Mesodermal cell (in vitro differentiated cells): ENCODE measurements at regions not wholly inside any gene's neighbourhood (a gene's known extent, or its start where the extent isn't known, plus 50 kb on each side); places are given as distances from the start of the nearest gene placed in this dataset.
"Not testable (repeated sequence)": the region's sequence is repeated elsewhere in the genome, so short reads cannot be mapped to it uniquely, and the experiment has no call there.

ENCODE experiments used
- H3K27ac ChIP-seq: 2 replicates; pipeline ENCODE4 v1.7.0; 2013; ENCODE audit warnings: mild to moderate bottlenecking, low read depth, low read length, moderate library complexity; ENCODE audit not compliant: severe bottlenecking
- H3K36me3 ChIP-seq: 2 replicates; pipeline ENCODE4 v1.7.1; 2013; ENCODE audit warnings: mild to moderate bottlenecking, low read length, moderate library complexity; ENCODE audit not compliant: control insufficient read depth, insufficient read depth
- H3K4me1 ChIP-seq: one replicate; pipeline ENCODE4 v1.7.1; 2013; ENCODE audit warnings: mild to moderate bottlenecking, low read length; ENCODE audit not compliant: insufficient read depth, control insufficient read depth, poor library complexity, severe bottlenecking
- H3K4me3 ChIP-seq: 2 replicates; pipeline ENCODE4 v1.7.0; 2013; ENCODE audit warnings: low read length, control low read depth, mild to moderate bottlenecking; ENCODE audit not compliant: insufficient read depth, poor library complexity, severe bottlenecking; ENCODE audit errors: extremely low read depth
- H3K9me3 ChIP-seq: 2 replicates; pipeline ENCODE4 v1.7.1; 2013; ENCODE audit warnings: mild to moderate bottlenecking, low read length, moderate library complexity; ENCODE audit not compliant: control insufficient read depth
- WGBS, 2 experiments: methylation state at CpG; one replicate each; pipeline ENCODE4 v1.1.5; 2013; ENCODE audit warnings: missing lambda C conversion rate in 2 of 2; ENCODE audit not compliant: insufficient coverage in 2 of 2; 5-methylcytosine and 5-hydroxymethylcytosine counted together

DNA sequence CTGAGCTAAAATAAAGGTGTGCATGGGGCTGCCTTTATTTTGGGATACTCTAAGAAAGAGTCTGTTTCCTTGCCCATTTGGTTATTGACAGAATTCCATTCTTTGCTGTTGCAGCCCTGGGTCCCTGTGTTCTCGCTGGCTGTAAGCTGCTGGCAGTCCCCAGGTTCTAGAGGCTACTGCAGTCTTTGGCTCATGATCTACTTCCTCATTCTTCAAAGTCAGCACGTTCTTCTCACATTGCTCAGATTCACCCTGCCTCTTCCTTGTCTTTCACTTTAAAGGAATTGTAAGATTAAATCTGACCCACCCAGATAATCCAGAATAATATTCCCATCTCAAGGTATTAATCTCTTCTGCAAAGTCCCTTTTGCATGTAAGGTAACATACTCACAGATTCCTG, 620.3 kb downstream of the CCSER2 start:
- Histone ChIP-seq H3K27ac (no peak overlapping the region), H3K9me3 (no peaks in the 10 kb centered on the region), H3K4me1 (no peaks in the 10 kb centered on the region), H3K36me3 (no peaks in the 10 kb centered on the region), H3K4me3 (no peak overlapping the region)
- 71 to 91% methylated on average over 1 to 2 of the region's 2 CpGs for WGBS, 2 experiments

DNA sequence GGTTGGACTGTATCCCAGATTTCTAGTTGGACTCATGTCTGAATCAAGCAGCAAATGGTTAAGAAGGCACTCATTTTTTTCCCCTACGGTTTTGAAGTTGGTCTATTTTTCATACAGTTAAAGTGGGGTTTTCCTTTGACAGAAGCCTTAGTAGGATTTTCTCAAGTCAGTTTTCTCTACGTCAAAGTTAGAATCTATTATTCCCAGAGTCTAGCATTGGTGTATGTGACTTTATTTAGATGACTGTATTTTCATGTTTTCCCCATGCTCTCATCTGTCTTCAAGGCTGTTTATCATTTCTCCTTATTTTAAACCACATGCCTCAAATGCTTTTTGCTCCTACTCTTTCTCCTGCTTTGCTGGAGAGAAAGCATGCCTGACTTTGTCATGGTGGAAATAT, 623.2 kb downstream of the CCSER2 start:
- WGBS, 2 experiments, result 100% methylated on average over 1 of the region's 2 CpGs; no CpG with 5 or more reads in 1 of the 2 experiments

DNA sequence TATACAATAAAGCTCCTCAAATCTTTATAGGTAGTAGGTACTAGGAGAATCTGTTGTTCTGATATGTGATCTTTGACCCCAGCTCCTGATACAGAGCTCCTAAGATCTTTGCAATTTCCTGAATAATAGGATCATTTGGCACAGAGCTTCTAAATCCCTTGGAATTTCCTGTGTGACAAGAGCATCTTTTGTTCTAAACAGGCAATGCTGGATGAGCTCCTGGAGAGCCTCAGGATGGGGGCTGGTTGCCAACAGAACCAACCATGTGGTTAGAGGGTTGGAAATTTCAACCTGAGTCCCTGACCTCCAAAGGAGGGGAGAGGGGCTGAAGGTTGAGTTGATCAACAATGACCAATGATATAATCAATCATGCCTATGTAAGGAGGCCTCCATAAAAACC, 629.0 kb downstream of the CCSER2 start:
- Histone ChIP-seq H3K4me3 (no peak overlapping the region), H3K9me3 (no peaks in the 10 kb centered on the region), H3K27ac (no peak overlapping the region), H3K36me3 (no peaks in the 10 kb centered on the region), H3K4me1 (peaks cover 19% of the 10 kb centered on the region)

More for the DNA sequence above, 623.2 kb downstream of the CCSER2 start:
- H3K4me3 ChIP-seq, result no peak overlapping the region
- H3K9me3 ChIP-seq, result no peaks in the 10 kb centered on the region
- no peak overlapping the region for H3K27ac ChIP-seq
- H3K36me3 ChIP-seq, result no peaks in the 10 kb centered on the region
- H3K4me1 ChIP-seq, result peaks cover 6% of the 10 kb centered on the region

GRCh38 chr10:84965468-84965867, 637.1 kb downstream of the CCSER2 start:
- Histone ChIP-seq H3K9me3 (no peaks in the 10 kb centered on the region), H3K4me3 (no peak overlapping the region), H3K27ac (no peak overlapping the region), H3K36me3 (no peaks in the 10 kb centered on the region), H3K4me1 (no peaks in the 10 kb centered on the region)
- 67 to 100% methylated on average over 1 of the region's 1 CpG for WGBS, 2 experiments

GRCh38 chr10:84966708-84967441, 638.5 kb downstream of the CCSER2 start:
- Histone ChIP-seq H3K9me3 (no peaks in the 10 kb centered on the region), H3K4me3 (no peak overlapping the region), H3K36me3 (no peaks in the 10 kb centered on the region), H3K27ac (no peak overlapping the region), H3K4me1 (no peaks in the 10 kb centered on the region)
- WGBS, 2 experiments, result 92% methylated on average over 3 to 4 of the region's 6 CpGs

DNA sequence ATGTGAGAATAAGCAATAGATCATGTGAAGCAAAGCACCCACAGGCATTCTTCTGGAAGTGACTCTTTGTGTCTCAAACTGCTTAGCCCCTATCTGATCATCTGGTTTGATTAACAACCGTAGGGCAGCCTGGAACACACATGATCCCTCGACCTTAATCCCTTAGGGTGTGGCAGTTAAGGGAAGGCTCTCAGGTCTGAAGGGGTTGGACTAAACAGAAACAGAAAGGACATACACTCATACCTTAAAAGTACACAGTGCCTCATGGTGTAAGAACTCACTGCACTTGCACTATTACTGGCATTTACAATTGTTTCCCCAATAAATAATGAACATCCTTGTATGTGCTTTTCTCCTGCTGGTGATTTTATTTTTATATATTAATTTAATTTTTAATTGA, 640.9 kb downstream of the CCSER2 start:
- not testable (repeated sequence) for H3K9me3 ChIP-seq, H3K4me1 ChIP-seq, H3K4me3 ChIP-seq, H3K27ac ChIP-seq, H3K36me3 ChIP-seq
- whole genome bisulfite sequencing, 2 experiments, result 100% methylated on average over 1 of the region's 2 CpGs; no CpG with 5 or more reads in 1 of the 2 experiments

DNA sequence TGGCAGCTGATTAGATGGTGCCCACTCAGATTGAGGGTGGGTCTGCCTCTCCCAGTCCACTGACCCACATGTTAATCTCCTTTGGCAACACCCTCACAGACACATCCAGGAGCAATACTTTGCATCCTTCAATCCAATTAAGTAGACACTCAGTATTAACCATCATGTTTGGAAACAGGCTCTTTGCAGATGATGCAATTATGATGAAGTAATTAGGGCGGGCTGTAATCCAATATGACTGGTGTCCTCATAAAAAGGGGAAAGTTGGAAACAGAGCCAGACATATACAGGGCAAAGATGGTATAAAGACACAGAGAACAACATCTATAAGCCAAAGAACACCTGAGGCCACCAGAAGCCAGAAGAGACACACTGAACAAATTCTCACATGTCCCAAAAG, 658.6 kb downstream of the CCSER2 start:
- H3K4me1 ChIP-seq, result no peaks in the 10 kb centered on the region
- no peaks in the 10 kb centered on the region for H3K36me3 ChIP-seq
- 80% methylated on average over 1 of the region's 1 CpG; no CpG with 5 or more reads in 1 of the 2 experiments for WGBS, 2 experiments
- H3K4me3 ChIP-seq, result no peak overlapping the region
- H3K27ac ChIP-seq, result no peak overlapping the region
- no peaks in the 10 kb centered on the region for H3K9me3 ChIP-seq

DNA sequence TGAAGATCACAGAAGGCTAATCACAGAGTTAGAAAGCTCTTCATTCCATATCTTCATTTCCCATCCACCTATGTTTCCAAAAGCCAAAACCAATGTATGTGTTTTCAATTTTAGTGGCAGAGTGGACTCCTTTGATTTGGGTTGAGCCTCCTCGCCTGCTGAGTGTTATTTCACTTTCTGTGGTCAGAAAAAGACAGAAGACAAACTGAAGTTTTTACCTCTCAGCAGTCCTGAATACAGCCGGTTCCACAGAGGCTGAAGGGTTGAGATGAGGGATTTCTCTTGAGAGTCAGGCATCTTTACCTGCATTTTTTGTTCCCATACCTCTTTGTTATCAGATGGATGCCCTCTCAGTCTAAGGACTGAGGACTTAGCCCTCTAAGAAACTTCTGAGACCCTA, 659.6 kb downstream of the CCSER2 start:
- no peaks in the 10 kb centered on the region for H3K9me3 ChIP-seq
- 80% methylated on average over 2 of the region's 2 CpGs; no CpG with 5 or more reads in 1 of the 2 experiments for WGBS, 2 experiments
- H3K4me1 ChIP-seq, result no peaks in the 10 kb centered on the region
- H3K4me3 ChIP-seq, result no peak overlapping the region
- no peaks in the 10 kb centered on the region for H3K36me3 ChIP-seq
- H3K27ac ChIP-seq, result no peak overlapping the region

DNA sequence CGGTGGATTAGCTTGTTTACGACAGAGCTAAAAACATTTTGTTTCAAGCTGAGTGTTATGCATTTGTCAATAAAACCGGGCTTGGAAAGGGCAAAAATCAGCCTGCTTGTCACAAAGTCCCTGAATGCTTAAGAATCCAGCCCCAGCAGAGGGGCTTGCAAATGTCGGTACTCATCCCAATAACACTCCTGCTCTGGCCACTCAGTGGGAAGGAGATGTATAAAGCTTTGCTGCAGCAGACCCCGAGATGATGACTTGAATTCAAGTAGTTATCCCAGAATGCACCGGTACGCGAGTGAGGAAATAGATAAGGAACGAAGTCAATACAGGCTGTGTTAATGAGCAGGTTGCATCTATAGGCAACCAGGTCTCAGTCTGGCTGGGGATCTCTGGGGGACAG, 662.3 kb downstream of the CCSER2 start:
- Histone ChIP-seq H3K9me3 (no peaks in the 10 kb centered on the region), H3K4me3 (no peak overlapping the region), H3K4me1 (no peaks in the 10 kb centered on the region), H3K36me3 (no peaks in the 10 kb centered on the region), H3K27ac (no peak overlapping the region)
- WGBS, 2 experiments, result 76 to 83% methylated on average over 8 of the region's 9 CpGs

DNA sequence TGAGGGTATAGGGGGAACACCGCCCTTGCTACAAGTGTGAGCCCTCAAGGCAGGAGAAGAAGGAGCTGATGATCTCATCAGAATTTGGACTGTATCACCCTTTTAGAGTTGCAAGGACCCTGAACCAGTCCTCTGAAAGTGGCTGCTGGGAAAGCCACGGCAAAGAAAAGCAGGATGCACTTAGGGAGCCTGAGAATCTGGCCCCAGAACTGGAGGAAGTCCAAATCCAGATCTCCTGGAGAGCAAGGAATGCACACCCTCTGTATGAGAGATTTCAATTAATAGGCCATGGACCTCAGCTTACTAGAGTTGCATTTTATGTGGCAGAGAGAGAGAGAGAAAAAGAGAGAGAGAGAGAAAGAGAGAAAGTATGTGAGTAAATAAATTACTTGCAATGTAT, 662.9 kb downstream of the CCSER2 start:
- WGBS, 2 experiments, result 87 to 92% methylated on average over 2 of the region's 2 CpGs
- Histone ChIP-seq H3K4me3 (no peak overlapping the region), H3K36me3 (no peaks in the 10 kb centered on the region), H3K4me1 (no peaks in the 10 kb centered on the region), H3K27ac (no peak overlapping the region), H3K9me3 (no peaks in the 10 kb centered on the region)

GRCh38 chr10:84993251-84994035, 665.1 kb downstream of the CCSER2 start:
- Histone ChIP-seq H3K36me3 (no peaks in the 10 kb centered on the region), H3K4me3 (no peak overlapping the region), H3K9me3 (no peaks in the 10 kb centered on the region), H3K4me1 (no peaks in the 10 kb centered on the region), H3K27ac (no peak overlapping the region)
- 89 to 96% methylated on average over 5 of the region's 9 CpGs for WGBS, 2 experiments
